T-helper 1 cell treated with Interleukin-12 subunit alpha and Interleukin-12 subunit beta and Interleukin-4 antibody, amounts not matched to agents 30 μg/mL and 1 μg/mL, for 36 hours (primary cell): ENCODE measurements at regions not wholly inside any gene's neighbourhood (a gene's known extent, or its start where the extent isn't known, plus 50 kb on each side); places are given as distances from the start of the nearest gene placed in this dataset.

Experiments
- H3K27ac Mint-ChIP-seq: one replicate; pipeline ENCODE4 v1.8.0; 2021; ENCODE audit warnings: mild to moderate bottlenecking, mixed read lengths
- H3K27me3 Mint-ChIP-seq: one replicate; pipeline ENCODE4 v1.8.0; 2021; ENCODE audit warnings: low read depth, mixed read lengths
- H3K36me3 Mint-ChIP-seq: one replicate; pipeline ENCODE4 v1.8.0; 2021; ENCODE audit warnings: low read depth, mixed read lengths
- H3K4me1 Mint-ChIP-seq: one replicate; pipeline ENCODE4 v1.8.0; 2021; ENCODE audit warnings: low read depth, mixed read lengths
- H3K4me3 Mint-ChIP-seq: one replicate; pipeline ENCODE4 v1.8.0; 2021; ENCODE audit warnings: mild to moderate bottlenecking, moderate library complexity, mixed read lengths
- H3K9me3 Mint-ChIP-seq: one replicate; pipeline ENCODE4 v1.8.0; 2021; ENCODE audit warnings: mixed read lengths

- Mint-ChIP-seq H3K27ac (no peak overlapping the region), H3K4me3 (no peak overlapping the region), H3K36me3 (no peaks in the 10 kb centered on the region), H3K9me3 (peaks cover 69% of the 10 kb centered on the region), H3K4me1 (no peaks in the 10 kb centered on the region), H3K27me3 (no peaks in the 10 kb centered on the region)
Observed at GRCh38 chr16:7218936-7219335, 113.7 kb upstream of the RBFOX1 start.

DNA sequence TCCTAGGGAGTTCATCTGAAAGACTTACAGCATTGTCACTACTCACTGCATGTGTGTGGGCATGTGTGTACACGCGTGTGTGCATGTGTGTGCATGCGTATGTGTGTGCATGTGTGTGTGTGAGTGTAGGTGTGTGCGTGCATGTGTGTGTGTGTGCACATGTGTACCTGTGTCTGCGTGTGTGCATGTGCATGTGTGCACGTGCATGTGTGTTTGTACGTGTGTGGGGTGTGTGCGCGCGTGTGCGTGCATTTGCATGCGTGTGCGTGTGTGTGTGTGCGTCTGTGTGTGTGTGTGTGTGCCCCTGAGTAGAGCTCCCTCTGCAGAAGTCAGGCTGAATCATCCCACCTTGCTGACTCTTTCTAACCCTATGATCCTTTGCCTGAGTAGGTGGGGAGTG, 114.8 kb upstream of the RBFOX1 start:
- Mint-ChIP-seq H3K9me3 (peaks cover 63% of the 10 kb centered on the region), H3K4me3 (no peak overlapping the region), H3K36me3 (no peaks in the 10 kb centered on the region), H3K4me1 (no peaks in the 10 kb centered on the region), H3K27ac (no peak overlapping the region), H3K27me3 (no peaks in the 10 kb centered on the region)

GRCh38 chr16:7216719-7217118, 115.9 kb upstream of the RBFOX1 start:
- Mint-ChIP-seq H3K36me3 (no peaks in the 10 kb centered on the region), H3K4me1 (no peaks in the 10 kb centered on the region), H3K27me3 (no peaks in the 10 kb centered on the region), H3K9me3 (peaks cover 61% of the 10 kb centered on the region), H3K27ac (no peak overlapping the region), H3K4me3 (no peak overlapping the region)

DNA sequence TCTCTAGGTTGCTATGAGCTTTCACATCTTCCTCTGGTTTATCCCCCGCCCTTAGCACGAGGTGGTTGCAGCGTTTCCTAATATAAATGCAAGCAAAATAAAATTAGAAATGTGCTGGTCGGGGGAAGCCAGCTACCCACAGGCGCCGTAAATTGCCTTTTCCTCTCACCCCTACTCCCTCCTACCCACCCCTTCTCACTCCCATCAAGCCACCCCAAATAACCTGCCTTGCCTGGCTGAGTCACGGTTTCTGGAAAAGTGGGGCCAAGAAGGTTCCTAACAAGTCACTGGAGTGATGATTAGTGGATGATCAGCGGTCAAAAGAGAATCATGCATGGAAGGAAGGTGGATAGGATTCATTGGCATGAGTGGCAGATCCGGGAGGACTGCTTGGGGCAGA, 120.9 kb upstream of the RBFOX1 start:
- Mint-ChIP-seq H3K4me3 (no peak overlapping the region), H3K27me3 (no peaks in the 10 kb centered on the region), H3K36me3 (no peaks in the 10 kb centered on the region), H3K27ac (no peak overlapping the region), H3K4me1 (no peaks in the 10 kb centered on the region), H3K9me3 (peaks cover 45% of the 10 kb centered on the region)

DNA sequence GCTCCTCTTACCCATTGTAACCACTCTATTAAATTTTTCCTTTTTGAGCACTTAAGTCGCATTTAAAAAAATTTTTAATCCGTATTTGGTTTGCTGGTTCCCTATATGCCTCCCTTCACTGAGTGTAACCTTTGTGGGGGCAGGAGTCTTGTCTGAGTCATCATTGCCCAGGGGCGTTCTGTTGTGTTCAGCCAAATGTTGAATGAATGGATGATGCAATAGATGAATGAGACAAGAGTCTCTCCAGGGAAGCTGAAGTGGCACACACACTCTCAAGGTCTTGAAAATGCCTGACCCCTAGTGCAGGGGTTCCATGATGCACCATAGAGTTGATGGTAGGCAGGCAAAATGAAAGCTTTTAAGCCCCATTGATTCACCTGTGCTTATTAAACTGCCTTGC, 123.0 kb upstream of the RBFOX1 start:
- Mint-ChIP-seq H3K27me3 (no peaks in the 10 kb centered on the region), H3K9me3 (peaks cover 38% of the 10 kb centered on the region), H3K4me3 (no peak overlapping the region), H3K36me3 (no peaks in the 10 kb centered on the region), H3K27ac (no peak overlapping the region), H3K4me1 (no peaks in the 10 kb centered on the region)

DNA sequence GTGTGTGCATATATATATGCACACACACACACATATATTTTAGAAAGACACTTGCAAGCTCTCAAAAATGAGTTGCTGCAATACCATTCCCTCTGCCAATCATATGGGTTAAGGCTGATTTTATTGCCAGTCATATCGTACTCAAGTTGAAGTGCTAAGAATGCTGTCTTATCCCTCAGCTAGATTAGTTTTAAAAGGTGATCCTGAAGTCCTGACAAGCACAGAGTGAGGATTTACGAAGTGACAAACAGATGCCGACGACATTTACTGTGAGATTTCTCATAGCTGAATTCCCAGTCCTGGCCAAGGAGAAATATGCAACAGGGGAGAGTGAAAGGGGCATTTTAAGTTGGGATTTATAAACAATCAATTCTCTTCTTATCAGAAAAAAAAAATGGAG, 126.2 kb upstream of the RBFOX1 start:
- Mint-ChIP-seq H3K27ac (no peak overlapping the region), H3K4me3 (no peak overlapping the region), H3K27me3 (no peaks in the 10 kb centered on the region), H3K4me1 (no peaks in the 10 kb centered on the region), H3K9me3 (peaks cover 47% of the 10 kb centered on the region), H3K36me3 (no peaks in the 10 kb centered on the region)

DNA sequence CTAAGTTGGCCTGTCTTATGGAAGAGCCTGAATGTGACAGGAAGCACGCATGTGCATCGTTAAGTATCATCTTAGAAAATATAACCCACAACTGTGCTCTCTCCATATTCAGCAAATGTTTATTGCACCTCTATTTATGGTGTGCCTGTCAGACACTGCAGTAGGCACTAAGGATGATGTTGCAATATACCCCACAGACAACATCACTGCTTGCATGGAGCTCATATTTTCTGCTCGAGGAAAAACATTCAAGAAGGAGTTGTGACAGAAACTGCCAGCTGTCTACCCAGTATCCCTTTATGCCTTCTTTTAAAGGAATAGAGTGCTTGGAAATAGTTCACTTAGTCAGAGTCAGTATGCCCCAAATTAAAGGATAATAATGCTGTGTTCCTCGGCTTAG, 132.3 kb upstream of the RBFOX1 start:
- Mint-ChIP-seq H3K27ac (no peak overlapping the region), H3K27me3 (no peaks in the 10 kb centered on the region), H3K4me3 (no peak overlapping the region), H3K4me1 (no peaks in the 10 kb centered on the region), H3K9me3 (peaks cover 61% of the 10 kb centered on the region), H3K36me3 (no peaks in the 10 kb centered on the region)

- peaks cover 58% of the 10 kb centered on the region for H3K9me3 Mint-ChIP-seq
- H3K27me3 Mint-ChIP-seq = no peaks in the 10 kb centered on the region
- H3K4me1 Mint-ChIP-seq = no peaks in the 10 kb centered on the region
- no peaks in the 10 kb centered on the region for H3K36me3 Mint-ChIP-seq
- no peak overlapping the region for H3K27ac Mint-ChIP-seq
- H3K4me3 Mint-ChIP-seq = no peak overlapping the region
Observed at GRCh38 chr16:7185689-7186088, 147.0 kb upstream of the RBFOX1 start.

DNA sequence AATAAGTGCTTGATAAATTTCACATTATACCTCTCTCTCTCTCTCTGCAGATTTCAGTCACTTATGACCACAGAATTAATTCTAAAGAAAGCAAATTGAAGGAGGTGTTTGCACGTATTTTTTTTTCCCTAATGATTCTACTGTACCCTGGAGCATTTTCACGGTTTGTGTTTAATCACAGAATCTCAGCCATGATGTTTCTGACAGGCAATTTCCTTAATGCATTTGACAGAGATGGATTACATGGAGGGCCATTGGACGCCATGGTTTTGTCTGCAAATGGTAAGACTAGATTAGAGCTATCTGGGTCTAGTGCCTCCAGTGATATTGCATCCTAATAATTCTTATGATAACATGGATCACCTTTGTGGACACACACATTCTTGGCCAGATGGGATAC, 147.5 kb upstream of the RBFOX1 start:
- H3K4me1 Mint-ChIP-seq = no peaks in the 10 kb centered on the region
- H3K9me3 Mint-ChIP-seq = peaks cover 58% of the 10 kb centered on the region
- H3K36me3 Mint-ChIP-seq = no peaks in the 10 kb centered on the region

DNA sequence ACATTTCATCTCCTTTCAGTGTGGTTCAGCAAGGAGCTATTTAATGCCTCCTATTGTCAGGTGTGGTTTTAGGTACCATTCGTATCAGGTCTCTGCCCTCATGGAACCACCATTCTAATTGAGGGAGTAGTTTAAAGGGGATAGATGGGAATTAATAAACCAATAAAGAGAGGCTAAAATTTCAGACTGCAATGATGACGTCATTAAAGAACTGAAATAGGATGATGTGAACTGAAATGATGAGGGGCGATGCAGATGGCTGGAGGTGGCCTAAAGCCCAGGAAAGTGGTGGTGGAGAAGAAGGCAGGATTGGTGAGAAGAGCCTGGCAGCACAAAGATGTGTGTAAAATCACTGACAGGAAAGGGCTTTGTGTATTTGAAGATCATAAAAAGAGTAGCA, 148.9 kb upstream of the RBFOX1 start:
- peaks cover 56% of the 10 kb centered on the region for H3K9me3 Mint-ChIP-seq
- no peaks in the 10 kb centered on the region for H3K4me1 Mint-ChIP-seq
- H3K4me3 Mint-ChIP-seq = no peak overlapping the region
- no peaks in the 10 kb centered on the region for H3K36me3 Mint-ChIP-seq
- no peaks in the 10 kb centered on the region for H3K27me3 Mint-ChIP-seq
- no peak overlapping the region for H3K27ac Mint-ChIP-seq

More for the DNA sequence above, 147.5 kb upstream of the RBFOX1 start:
- H3K4me3 Mint-ChIP-seq = no peak overlapping the region
- no peaks in the 10 kb centered on the region for H3K27me3 Mint-ChIP-seq
- no peak overlapping the region for H3K27ac Mint-ChIP-seq

- Mint-ChIP-seq H3K4me3 (no peak overlapping the region), H3K27ac (no peak overlapping the region), H3K4me1 (no peaks in the 10 kb centered on the region), H3K36me3 (no peaks in the 10 kb centered on the region), H3K9me3 (peaks cover 54% of the 10 kb centered on the region), H3K27me3 (no peaks in the 10 kb centered on the region)
Observed at GRCh38 chr16:7182510-7183109, 150.0 kb upstream of the RBFOX1 start.

DNA sequence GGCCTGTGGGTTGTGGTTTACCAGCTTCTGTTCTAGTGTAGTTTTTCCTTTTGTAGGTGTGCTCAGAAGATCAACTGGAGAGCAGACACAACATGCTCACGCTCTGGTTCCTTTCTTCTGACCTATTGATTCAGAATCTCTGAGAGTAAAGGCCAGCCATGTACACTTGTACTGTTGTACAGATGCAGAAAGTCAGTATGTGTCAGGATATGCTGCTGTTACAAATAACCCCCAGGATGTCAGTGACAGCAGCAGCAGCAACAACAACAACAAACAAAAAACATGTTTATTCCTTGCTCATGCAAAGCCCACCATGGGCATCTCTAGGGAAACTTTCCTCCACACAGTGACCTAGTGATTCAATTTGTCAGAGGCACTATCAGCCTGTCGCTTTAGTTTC, 154.8 kb upstream of the RBFOX1 start:
- peaks cover 55% of the 10 kb centered on the region for H3K9me3 Mint-ChIP-seq
- no peaks in the 10 kb centered on the region for H3K36me3 Mint-ChIP-seq
- H3K27ac Mint-ChIP-seq = no peak overlapping the region
- no peak overlapping the region for H3K4me3 Mint-ChIP-seq
- no peaks in the 10 kb centered on the region for H3K4me1 Mint-ChIP-seq
- H3K27me3 Mint-ChIP-seq = no peaks in the 10 kb centered on the region

DNA sequence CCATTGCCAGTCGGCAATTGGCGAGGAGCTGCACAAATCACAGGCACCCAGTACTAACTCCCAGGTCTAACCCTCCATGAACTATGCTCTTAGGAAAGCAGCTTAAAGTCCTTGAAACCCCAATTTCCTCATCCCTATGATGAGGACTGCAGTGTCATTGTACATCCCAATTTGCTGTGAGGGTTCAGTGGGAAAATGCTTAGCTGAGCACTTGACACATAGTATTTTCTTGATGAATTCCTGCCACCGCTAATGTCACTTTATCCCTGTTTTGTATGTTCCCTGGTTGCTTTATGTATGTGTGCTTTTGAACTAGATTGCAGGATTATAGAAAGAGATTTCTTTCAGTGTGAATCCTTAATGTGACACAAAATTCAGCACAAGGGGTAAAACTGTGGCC, 161.5 kb upstream of the RBFOX1 start:
- H3K36me3 Mint-ChIP-seq = no peaks in the 10 kb centered on the region

GRCh38 chr16:7167626-7168025, 165.0 kb upstream of the RBFOX1 start:
- Mint-ChIP-seq H3K36me3 (no peaks in the 10 kb centered on the region), H3K27me3 (no peaks in the 10 kb centered on the region), H3K4me1 (no peaks in the 10 kb centered on the region), H3K27ac (no peak overlapping the region), H3K9me3 (peaks cover 32% of the 10 kb centered on the region), H3K4me3 (no peak overlapping the region)

More for the DNA sequence above, 161.5 kb upstream of the RBFOX1 start:
- Mint-ChIP-seq H3K4me1 (no peaks in the 10 kb centered on the region), H3K9me3 (peaks cover 26% of the 10 kb centered on the region), H3K27me3 (no peaks in the 10 kb centered on the region), H3K27ac (no peak overlapping the region), H3K4me3 (no peak overlapping the region)

DNA sequence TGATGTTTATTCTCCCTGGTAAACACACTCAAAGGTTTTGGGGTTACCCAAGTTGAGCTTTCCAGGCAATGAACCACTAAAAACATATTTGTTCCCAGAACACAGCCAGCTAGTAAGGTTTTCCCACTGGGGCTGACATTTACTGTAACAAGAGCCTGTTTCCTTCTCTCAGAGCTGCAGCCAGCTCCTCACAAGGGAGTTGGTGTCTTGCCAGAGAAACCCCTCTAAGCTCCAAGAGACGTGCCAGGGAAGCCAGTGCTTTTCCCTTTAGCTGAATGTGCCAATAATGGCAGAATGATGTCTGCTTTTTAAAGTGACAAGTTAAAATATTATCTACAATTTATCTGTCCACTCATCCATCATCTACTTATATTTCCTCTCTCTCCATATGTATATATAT, 170.8 kb upstream of the RBFOX1 start:
- no peak overlapping the region for H3K27ac Mint-ChIP-seq
- H3K4me3 Mint-ChIP-seq = no peak overlapping the region
- no peaks in the 10 kb centered on the region for H3K36me3 Mint-ChIP-seq
- no peaks in the 10 kb centered on the region for H3K27me3 Mint-ChIP-seq
- H3K9me3 Mint-ChIP-seq = peaks cover 46% of the 10 kb centered on the region
- no peaks in the 10 kb centered on the region for H3K4me1 Mint-ChIP-seq

DNA sequence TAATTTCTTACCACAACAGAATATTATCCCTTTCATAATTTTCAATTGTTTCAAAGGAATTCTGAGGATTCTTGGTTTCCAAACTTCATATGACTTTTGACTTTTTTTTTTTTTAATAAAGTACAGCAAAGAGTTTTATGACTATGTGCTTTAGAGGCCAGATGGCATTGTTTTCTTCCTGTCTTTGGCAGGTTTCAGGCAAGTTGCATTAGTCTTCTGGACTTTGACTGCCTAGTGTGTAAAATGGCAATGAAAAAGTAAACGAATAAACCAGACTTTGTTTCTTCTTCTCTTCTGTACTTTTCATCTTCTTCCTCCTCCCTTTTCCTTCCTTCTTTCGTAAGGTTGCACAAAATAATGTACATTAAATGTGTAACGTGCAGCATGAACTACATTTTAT, 172.6 kb upstream of the RBFOX1 start:
- H3K4me3 Mint-ChIP-seq = no peak overlapping the region
- peaks cover 39% of the 10 kb centered on the region for H3K9me3 Mint-ChIP-seq
- H3K4me1 Mint-ChIP-seq = no peaks in the 10 kb centered on the region
- no peaks in the 10 kb centered on the region for H3K36me3 Mint-ChIP-seq
- no peaks in the 10 kb centered on the region for H3K27me3 Mint-ChIP-seq
- H3K27ac Mint-ChIP-seq = no peak overlapping the region
